Astrocyte (in vitro differentiated cells and primary cell): ENCODE measurements at regions not wholly inside any gene's neighbourhood (a gene's known extent, or its start where the extent isn't known, plus 50 kb on each side); places are given as distances from the start of the nearest gene placed in this dataset.
A peak's percentile ranks its signal among the peaks of the same experiment; 100 is the strongest.

Source experiments
- DNase-seq: peaks from one replicate; pipeline ENCODE4 v3.0.0-alpha.2; 2010; ENCODE audit warnings: low read depth
- FAIRE-seq: peaks from 2 replicates; lab custom pipeline; 2011; peaks lifted over from hg19 to GRCh38; lab: Jason Lieb, UNC
- H2AFZ ChIP-seq: 2 replicates; pipeline ENCODE4 v1.6.0; 2012; ENCODE audit warnings: low read depth, low read length, inconsistent platforms
- H3K27ac ChIP-seq: 2 replicates; pipeline ENCODE4 v1.5.1; 2011; ENCODE audit warnings: low read depth, low read length, inconsistent platforms
- H3K27me3 ChIP-seq: 2 replicates; pipeline ENCODE4 v1.6.0; 2011; ENCODE audit warnings: low read length, inconsistent platforms; ENCODE audit not compliant: insufficient read depth
- H3K36me3 ChIP-seq: 2 replicates; pipeline ENCODE4 v1.5.1; 2011; ENCODE audit warnings: low read length, inconsistent platforms; ENCODE audit not compliant: insufficient read depth
- H3K4me1 ChIP-seq: 2 replicates; pipeline ENCODE4 v1.5.1; 2011; ENCODE audit warnings: low read length, inconsistent platforms; ENCODE audit not compliant: insufficient read depth
- H3K4me2 ChIP-seq: 2 replicates; pipeline ENCODE4 v1.6.0; 2012; ENCODE audit warnings: low read length, inconsistent platforms
- H3K4me3 ChIP-seq: 2 replicates; pipeline ENCODE4 v1.5.1; 2011; ENCODE audit warnings: low read depth, mild to moderate bottlenecking, low read length, inconsistent platforms; ENCODE audit not compliant: insufficient read depth
- H3K79me2 ChIP-seq: 2 replicates; pipeline ENCODE4 v1.6.0; 2012; ENCODE audit warnings: mild to moderate bottlenecking, low read length, inconsistent platforms; ENCODE audit not compliant: insufficient read depth
- H3K9ac ChIP-seq: 2 replicates; pipeline ENCODE4 v1.6.0; 2012; ENCODE audit warnings: mild to moderate bottlenecking, low read length, inconsistent platforms
- H3K9me3 ChIP-seq: 2 replicates; pipeline ENCODE4 v1.5.1; 2012; ENCODE audit warnings: low read depth, mild to moderate bottlenecking, low read length, inconsistent platforms; ENCODE audit not compliant: insufficient read depth
- H4K20me1 ChIP-seq: 2 replicates; pipeline ENCODE4 v1.6.0; 2012; ENCODE audit warnings: low read length, inconsistent platforms; ENCODE audit not compliant: insufficient read depth
- H3K27ac Mint-ChIP-seq: one replicate; pipeline ENCODE4 v1.8.0; 2021; ENCODE audit warnings: mild to moderate bottlenecking, mixed read lengths; ENCODE audit not compliant: unreplicated experiment
- H3K27me3 Mint-ChIP-seq: one replicate; pipeline ENCODE4 v1.8.0; 2021; ENCODE audit warnings: low read depth, mixed read lengths; ENCODE audit not compliant: unreplicated experiment
- H3K36me3 Mint-ChIP-seq: one replicate; pipeline ENCODE4 v1.8.0; 2021; ENCODE audit warnings: low read depth, mixed read lengths; ENCODE audit not compliant: unreplicated experiment
- H3K4me1 Mint-ChIP-seq: one replicate; pipeline ENCODE4 v1.8.0; 2021; ENCODE audit warnings: low read depth, mixed read lengths; ENCODE audit not compliant: unreplicated experiment
- H3K4me3 Mint-ChIP-seq: one replicate; pipeline ENCODE4 v1.8.0; 2021; ENCODE audit warnings: mild to moderate bottlenecking, moderate library complexity, mixed read lengths; ENCODE audit not compliant: unreplicated experiment
- H3K9me3 Mint-ChIP-seq: one replicate; pipeline ENCODE4 v1.8.0; 2021; ENCODE audit warnings: mild to moderate bottlenecking, mixed read lengths; ENCODE audit not compliant: unreplicated experiment
- CTCF ChIP-seq: IDR thresholded peaks from 2 replicates; pipeline ENCODE4 v1.5.1; 2011; ENCODE audit warnings: low read depth, mild to moderate bottlenecking, inconsistent platforms, low read length, moderate library complexity; ENCODE audit not compliant: insufficient read depth
- EZH2 ChIP-seq: IDR thresholded peaks from 2 replicates; pipeline ENCODE4 v1.6.1; 2012; ENCODE audit warnings: mild to moderate bottlenecking, low read length, inconsistent platforms; ENCODE audit not compliant: insufficient read depth

- DNase-seq: no peak
Observed at GRCh38 chr9:109715344-109715743, 64.7 kb upstream of the PALM2AKAP2 start.

GRCh38 chr9:109716631-109717030 lies 63.4 kb upstream of the PALM2AKAP2 start:
- Histone ChIP-seq H2AFZ (no peak overlapping the region), H3K4me3 (no peak overlapping the region), H3K79me2 (no peaks in the 10 kb centered on the region), H3K4me2 (no peak overlapping the region), H4K20me1 (no peaks in the 10 kb centered on the region), H3K27ac (no peak overlapping the region), H3K36me3 (no peaks in the 10 kb centered on the region), H3K4me1 (no peaks in the 10 kb centered on the region), H3K9ac (no peak overlapping the region), H3K27me3 (peaks cover 2% of the 10 kb centered on the region), H3K9me3 (no peaks in the 10 kb centered on the region)
- DNase-seq (peak; percentile 6), FAIRE-seq (no peak)
- Mint-ChIP-seq H3K9me3 (no peaks in the 10 kb centered on the region), H3K27me3 (peaks cover 4% of the 10 kb centered on the region), H3K4me3 (no peak overlapping the region), H3K27ac (no peak overlapping the region), H3K4me1 (peaks cover 3% of the 10 kb centered on the region), H3K36me3 (no peaks in the 10 kb centered on the region)
- TF ChIP-seq CTCF (no peak), EZH2 (no peak)

More at GRCh38 chr9:109715344-109715743, 64.7 kb upstream of the PALM2AKAP2 start:
- Mint-ChIP-seq H3K4me3 (no peak overlapping the region), H3K9me3 (no peaks in the 10 kb centered on the region), H3K27ac (no peak overlapping the region), H3K27me3 (peaks cover 4% of the 10 kb centered on the region), H3K36me3 (no peaks in the 10 kb centered on the region), H3K4me1 (no peaks in the 10 kb centered on the region)
- Histone ChIP-seq H3K36me3 (no peaks in the 10 kb centered on the region), H3K9me3 (no peaks in the 10 kb centered on the region), H3K27ac (no peak overlapping the region), H3K4me3 (no peak overlapping the region), H3K4me1 (no peaks in the 10 kb centered on the region), H3K4me2 (no peak overlapping the region), H3K9ac (no peak overlapping the region), H3K27me3 (peaks cover 2% of the 10 kb centered on the region), H3K79me2 (no peaks in the 10 kb centered on the region), H4K20me1 (no peaks in the 10 kb centered on the region), H2AFZ (no peak overlapping the region)
- no peak for TF ChIP-seq EZH2
- no peak for FAIRE-seq

GRCh38 chr9:109717342-109717741 lies 62.7 kb upstream of the PALM2AKAP2 start:
- Histone ChIP-seq H3K4me3 (no peak overlapping the region), H4K20me1 (no peaks in the 10 kb centered on the region), H3K9ac (no peak overlapping the region), H3K27me3 (peaks cover 2% of the 10 kb centered on the region), H3K79me2 (no peaks in the 10 kb centered on the region), H3K27ac (no peak overlapping the region), H3K4me1 (no peaks in the 10 kb centered on the region), H2AFZ (no peak overlapping the region), H3K36me3 (no peaks in the 10 kb centered on the region), H3K9me3 (no peaks in the 10 kb centered on the region), H3K4me2 (no peak overlapping the region)
- Mint-ChIP-seq H3K27me3 (peaks cover 2% of the 10 kb centered on the region), H3K27ac (no peak overlapping the region), H3K4me3 (no peak overlapping the region), H3K4me1 (peaks cover 3% of the 10 kb centered on the region), H3K36me3 (no peaks in the 10 kb centered on the region), H3K9me3 (no peaks in the 10 kb centered on the region)
- FAIRE-seq (no peak), DNase-seq (peak; percentile 16)
- TF ChIP-seq CTCF (no peak), EZH2 (no peak)
